ENCODE measurements at regions not wholly inside any gene's neighbourhood (a gene's known extent, or its start where the extent isn't known, plus 50 kb on each side); places are given as distances from the start of the nearest gene placed in this dataset.

- no peak overlapping the region for H3K27ac ChIP-seq (ENCODE audit: low read depth, low read length, poor library complexity, severe bottlenecking)
- TF ChIP-seq CTCF (IDR thresholded peaks at IDR 0.05; ENCODE audit: low read length), result no peak
- no peak for TF ChIP-seq EZH2 (IDR thresholded peaks at IDR 0.05; ENCODE audit: borderline replicate concordance, low read length)
- no peaks in the 10 kb centered on the region for H3K36me3 ChIP-seq (ENCODE audit: insufficient read depth, low read length)
Measured at GRCh38 chr11:106619320-106619990, 398.8 kb downstream of the GUCY1A2 start.

DNA sequence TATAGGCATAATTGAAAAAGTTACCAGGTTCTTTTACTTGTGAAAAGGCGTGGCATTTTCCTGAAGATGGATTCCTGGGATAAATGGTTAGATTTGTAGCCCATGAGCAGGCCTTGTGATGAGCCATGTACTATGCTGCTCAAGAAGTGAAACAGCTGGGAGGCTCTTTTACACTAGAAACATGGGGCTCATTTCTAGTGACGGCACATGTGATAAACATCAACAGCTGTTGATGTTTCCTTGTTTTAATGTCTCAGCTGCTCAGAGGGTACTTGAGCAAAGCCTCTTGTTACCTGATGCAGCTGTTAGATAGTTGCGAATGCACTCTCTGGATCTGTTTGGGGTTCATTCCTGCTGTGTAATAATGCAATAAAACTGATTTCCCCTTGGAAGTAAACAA lies 396.8 kb downstream of the GUCY1A2 start:
- Histone ChIP-seq H3K36me3 (ENCODE audit: insufficient read depth, low read length) (no peaks in the 10 kb centered on the region), H3K9me2 (ENCODE audit: low read depth, low read length) (no peaks in the 10 kb centered on the region), H3K9me3 (ENCODE audit: low read length) (no peaks in the 10 kb centered on the region), H3K4me3 (ENCODE audit: low read depth, low read length, poor library complexity, severe bottlenecking) (no peak overlapping the region), H3K27ac (ENCODE audit: low read depth, low read length, poor library complexity, severe bottlenecking) (no peak overlapping the region), H3K27me3 (ENCODE audit: insufficient read depth, low read length) (no peaks in the 10 kb centered on the region), H3K9ac (ENCODE audit: low read length) (no peak overlapping the region), H3K4me1 (ENCODE audit: insufficient read depth, low read length, severe bottlenecking) (no peaks in the 10 kb centered on the region), H4K20me1 (ENCODE audit: insufficient read depth, low read length) (no peaks in the 10 kb centered on the region), H3K79me2 (ENCODE audit: insufficient read depth, low read length) (no peaks in the 10 kb centered on the region), H2AFZ (ENCODE audit: low read length) (no peak overlapping the region), H3K4me2 (ENCODE audit: low read length) (no peak overlapping the region), H3F3A (ENCODE audit: insufficient read depth, low read length) (no peaks in the 10 kb centered on the region)
- no peak for TF ChIP-seq CTCF (IDR thresholded peaks at IDR 0.05; ENCODE audit: low read length)
- no peak for TF ChIP-seq EZH2 (IDR thresholded peaks at IDR 0.05; ENCODE audit: borderline replicate concordance, low read length)

More at GRCh38 chr11:106619320-106619990, 398.8 kb downstream of the GUCY1A2 start:
- H3K9me3 ChIP-seq (ENCODE audit: low read length), result no peaks in the 10 kb centered on the region
- H3K9ac ChIP-seq (ENCODE audit: low read length), result no peak overlapping the region
- no peaks in the 10 kb centered on the region for H3F3A ChIP-seq (ENCODE audit: insufficient read depth, low read length)
- H3K4me1 ChIP-seq (ENCODE audit: insufficient read depth, low read length, severe bottlenecking), result no peaks in the 10 kb centered on the region
- no peaks in the 10 kb centered on the region for H3K27me3 ChIP-seq (ENCODE audit: insufficient read depth, low read length)
- H3K9me2 ChIP-seq (ENCODE audit: low read depth, low read length), result no peaks in the 10 kb centered on the region
- H3K4me2 ChIP-seq (ENCODE audit: low read length), result no peak overlapping the region
- H2AFZ ChIP-seq (ENCODE audit: low read length), result no peak overlapping the region
- H3K79me2 ChIP-seq (ENCODE audit: insufficient read depth, low read length), result no peaks in the 10 kb centered on the region
- no peaks in the 10 kb centered on the region for H4K20me1 ChIP-seq (ENCODE audit: insufficient read depth, low read length)
- H3K4me3 ChIP-seq (ENCODE audit: low read depth, low read length, poor library complexity, severe bottlenecking), result no peak overlapping the region
